GM13977 (cell line): ENCODE measurements at regions not wholly inside any gene's neighbourhood (a gene's known extent, or its start where the extent isn't known, plus 50 kb on each side); places are given as distances from the start of the nearest gene placed in this dataset.

Experiments used
- DNase-seq: peaks from one replicate; pipeline ENCODE4 v3.0.0; 2012; ENCODE audit warnings: low spot score
- in situ Hi-C: fragments of 300-500 bp; cut with MboI; formaldehyde crosslinking; loops from one replicate; pipeline ENCODE4 v1.12.0; 2022; ENCODE audit warnings: low sequenced_read_pairs, low pct_unique_long_range_greater_than_20kb, mixed read lengths, inconsistent platforms; ENCODE audit not compliant: unreplicated experiment
- TF ChIP-seq, protein P1 (sequence below): IDR thresholded peaks from 2 replicates; pipeline ENCODE4 v1.5.1; 2012; ENCODE audit warnings: mild to moderate bottlenecking, control low read depth; ENCODE audit not compliant: insufficient read depth; ENCODE audit errors: extremely low read depth, missing control alignments

DNA sequence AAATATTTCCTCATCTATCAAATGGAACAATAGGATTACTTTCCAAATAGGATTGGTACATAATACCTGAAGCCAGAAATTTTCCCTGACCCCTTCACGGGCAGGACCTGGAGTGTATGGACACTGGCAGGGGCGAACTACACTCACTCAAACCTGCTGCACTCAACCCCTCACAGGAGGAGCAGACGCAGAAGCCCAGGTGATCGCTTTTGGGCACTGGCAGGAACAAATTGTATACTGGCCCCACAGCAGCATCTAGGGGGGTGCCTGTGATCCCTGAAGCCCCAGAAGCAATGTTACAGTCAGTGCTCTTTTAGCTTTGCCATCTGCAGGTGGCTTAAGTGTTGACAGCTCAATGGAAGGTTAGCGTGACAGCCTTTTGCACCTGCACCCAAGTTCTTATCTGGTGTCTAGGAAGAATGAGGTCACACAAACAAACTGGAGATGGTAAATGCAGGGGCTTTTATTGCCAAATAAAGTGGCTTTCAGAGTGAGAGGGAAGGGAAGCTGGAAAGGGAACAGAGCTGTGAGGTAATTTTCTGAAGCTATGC, 199.2 kb upstream of the NEGR1 start:
- TF ChIP-seq, protein P1, sequence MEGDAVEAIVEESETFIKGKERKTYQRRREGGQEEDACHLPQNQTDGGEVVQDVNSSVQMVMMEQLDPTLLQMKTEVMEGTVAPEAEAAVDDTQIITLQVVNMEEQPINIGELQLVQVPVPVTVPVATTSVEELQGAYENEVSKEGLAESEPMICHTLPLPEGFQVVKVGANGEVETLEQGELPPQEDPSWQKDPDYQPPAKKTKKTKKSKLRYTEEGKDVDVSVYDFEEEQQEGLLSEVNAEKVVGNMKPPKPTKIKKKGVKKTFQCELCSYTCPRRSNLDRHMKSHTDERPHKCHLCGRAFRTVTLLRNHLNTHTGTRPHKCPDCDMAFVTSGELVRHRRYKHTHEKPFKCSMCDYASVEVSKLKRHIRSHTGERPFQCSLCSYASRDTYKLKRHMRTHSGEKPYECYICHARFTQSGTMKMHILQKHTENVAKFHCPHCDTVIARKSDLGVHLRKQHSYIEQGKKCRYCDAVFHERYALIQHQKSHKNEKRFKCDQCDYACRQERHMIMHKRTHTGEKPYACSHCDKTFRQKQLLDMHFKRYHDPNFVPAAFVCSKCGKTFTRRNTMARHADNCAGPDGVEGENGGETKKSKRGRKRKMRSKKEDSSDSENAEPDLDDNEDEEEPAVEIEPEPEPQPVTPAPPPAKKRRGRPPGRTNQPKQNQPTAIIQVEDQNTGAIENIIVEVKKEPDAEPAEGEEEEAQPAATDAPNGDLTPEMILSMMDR = no peak
- DNase-seq = no peak
- in situ Hi-C loops = no loop called here

DNA sequence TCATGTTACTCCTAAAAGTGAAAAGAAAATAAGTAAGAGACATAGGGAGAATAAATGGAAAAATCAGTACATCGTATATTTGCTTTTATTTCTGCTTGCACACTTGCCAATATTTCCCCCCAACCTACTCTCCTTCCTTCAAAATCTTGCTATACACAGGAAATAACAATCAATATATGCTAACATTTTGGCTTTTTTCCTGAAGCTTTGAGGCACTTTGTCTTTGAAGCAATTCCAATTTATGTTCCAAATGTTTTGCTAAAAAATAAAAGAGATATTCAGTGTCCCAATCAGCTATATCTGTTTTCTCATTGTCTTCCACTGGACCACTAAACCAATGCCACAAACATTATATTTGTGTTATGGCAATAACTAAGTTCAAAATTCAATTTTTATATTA, 184.0 kb upstream of the NEGR1 start:
- TF ChIP-seq, protein P1 = no peak
- in situ Hi-C loops = no loop called here

DNA sequence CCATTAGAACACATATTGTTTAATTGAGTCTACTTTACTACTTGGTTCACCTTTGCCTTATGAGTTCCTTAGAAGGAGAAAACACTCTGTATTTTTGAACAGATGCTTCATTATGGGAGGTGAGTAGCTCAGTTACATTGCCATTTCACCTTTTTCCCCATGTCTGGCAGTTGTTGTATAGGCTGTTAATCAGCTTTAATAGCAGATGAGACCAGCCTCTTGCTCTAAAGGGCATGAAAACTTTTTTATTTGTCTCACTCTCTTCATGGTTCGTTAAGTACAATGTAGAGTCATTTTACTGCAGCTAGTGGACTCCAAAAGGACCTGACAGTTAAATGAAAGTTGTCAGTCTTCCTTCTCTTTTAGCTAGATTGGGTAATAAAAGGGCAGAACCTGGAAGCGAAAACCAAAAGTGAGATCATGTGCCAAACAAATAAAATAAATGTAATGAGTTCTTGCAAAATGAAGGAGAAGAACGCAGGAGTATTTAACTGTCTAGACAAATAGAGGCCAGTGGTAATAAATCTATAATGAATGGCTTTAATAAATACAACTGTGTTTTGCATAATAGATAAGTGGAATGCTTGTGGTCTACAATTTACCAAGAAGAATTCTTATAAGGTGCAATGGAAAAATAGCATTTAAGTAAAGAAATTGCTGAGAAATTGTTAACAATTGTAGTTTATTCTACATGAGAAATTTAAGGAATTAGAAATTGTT, 180.0 kb upstream of the NEGR1 start:
- no peak for DNase-seq
- in situ Hi-C loops = no loop called here
- TF ChIP-seq, protein P1 = no peak

More for the DNA sequence above, 184.0 kb upstream of the NEGR1 start:
- DNase-seq = no peak

DNA sequence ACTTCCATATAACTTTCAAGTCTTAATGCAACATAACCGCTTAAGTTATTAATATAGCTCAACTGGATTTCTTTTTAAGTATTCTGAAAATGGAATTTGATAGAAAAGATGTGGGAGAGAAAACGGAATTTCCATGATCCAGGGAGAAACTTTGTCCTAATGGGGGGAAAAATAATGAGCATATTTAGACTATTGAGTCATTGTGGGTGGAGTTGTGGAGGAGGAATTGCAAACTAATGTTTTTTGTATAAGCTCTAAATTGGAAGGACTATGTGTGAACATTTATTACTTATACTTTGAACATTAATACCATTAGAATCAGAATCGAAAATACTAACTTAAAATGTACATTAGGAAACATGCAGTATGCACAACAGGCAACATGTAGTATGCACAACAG, 159.9 kb upstream of the NEGR1 start:
- no peak for DNase-seq
- TF ChIP-seq, protein P1 = no peak
- in situ Hi-C loops = no loop called here

DNA sequence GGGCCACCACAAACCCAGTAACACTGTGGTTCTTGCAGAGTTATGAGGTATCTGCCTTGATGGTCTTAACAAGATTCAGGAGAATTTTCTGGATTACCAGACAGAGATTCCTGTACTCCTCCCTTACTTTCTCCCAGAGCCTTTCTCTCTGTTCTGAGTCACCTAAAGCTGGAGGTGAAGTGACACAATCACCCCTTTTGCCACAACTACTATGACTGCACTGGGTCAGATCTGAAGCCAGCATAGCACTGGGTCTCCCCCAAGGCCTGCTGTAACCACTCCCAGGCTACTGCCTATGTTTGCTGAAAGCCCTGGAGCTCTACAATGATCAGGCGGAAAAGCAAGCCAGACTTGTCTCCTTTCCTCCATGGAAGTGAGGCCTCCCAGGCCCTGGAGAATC, 156.7 kb upstream of the NEGR1 start:
- in situ Hi-C loops = no loop called here
- no peak for DNase-seq
- TF ChIP-seq, protein P1 = no peak

DNA sequence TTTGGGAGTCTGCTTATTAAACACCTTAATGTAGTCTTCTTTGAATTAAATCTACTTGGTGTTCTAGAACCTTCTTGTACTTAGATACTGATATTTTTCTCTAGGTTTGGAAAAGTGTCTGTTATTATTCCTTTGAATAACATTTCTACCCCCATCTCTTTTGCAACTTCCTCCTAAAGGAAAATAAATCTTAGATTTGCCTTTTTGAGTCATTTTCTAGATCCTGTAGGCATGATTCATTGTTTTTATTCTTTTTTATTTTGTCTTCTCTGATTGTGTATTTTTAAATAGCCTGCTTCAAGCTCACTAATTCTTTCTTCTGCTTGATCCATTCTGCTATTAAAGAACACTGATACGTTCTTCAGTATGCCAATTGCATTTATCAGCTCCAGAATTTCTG, 155.9 kb upstream of the NEGR1 start:
- DNase-seq = no peak
- in situ Hi-C loops = no loop called here
- TF ChIP-seq, protein P1 = no peak
